Right lobe of liver (tissue), 4 donors: ENCODE measurements at regions not wholly inside any gene's neighbourhood (a gene's known extent, or its start where the extent isn't known, plus 50 kb on each side); places are given as distances from the start of the nearest gene placed in this dataset.

ENCODE experiments used
- CTCF ChIP-seq, 4 donors: fragments of 200-600 bp in 3 of 4; fragments of 450-650 bp in 1 of 4; IDR thresholded peaks; one replicate each; pipeline versions ENCODE4 v1.5.1 to v1.8.0; 2016 to 2022; ENCODE audit warnings: antibody characterized with exemption in 4 of 4, mild to moderate bottlenecking in 2 of 4
- POLR2A ChIP-seq: fragments of 450-650 bp; IDR thresholded peaks from one replicate; pipeline ENCODE4 v1.6.1; 2017; ENCODE audit warnings: antibody characterized with exemption, mild to moderate bottlenecking
- donor health status: DM: no; HTN: no; CAD: no.
- donor health status: DM: no; HTN: no; CAD: no.
- donor health status: DM: no; HTN: yes; CAD: no.

- TF ChIP-seq CTCF (IDR thresholded peaks at IDR 0.05) (no peak), POLR2A (no peak)
These were observed 636.3 kb downstream of the UTRN start for GRCh38 chr6:144921206-144921975.
